CD4-positive, alpha-beta T cell (primary cell): ENCODE measurements at regions not wholly inside any gene's neighbourhood (a gene's known extent, or its start where the extent isn't known, plus 50 kb on each side); places are given as distances from the start of the nearest gene placed in this dataset.

Experiments
- ATAC-seq: fragments of 200-7000 bp; cut with Tn5 transposase; one replicate; pipeline ENCODE4 v1.10.0; 2022; ENCODE audit warnings: mild to moderate bottlenecking; ENCODE audit not compliant: poor library complexity
- CTCF ChIA-PET: fragments of 350-600 bp; sonication (Branson Sonifier 250); formaldehyde crosslinking; loops from one replicate; lab custom pipeline; 2021; ENCODE audit warnings: antibody characterized with exemption, inconsistent platforms; lab: Charles Lee
- POLR2A ChIA-PET: fragments of 350-600 bp; sonication (Branson Sonifier 250); formaldehyde crosslinking; loops from one replicate; lab custom pipeline; 2021; ENCODE audit warnings: antibody characterized with exemption, inconsistent platforms; lab: Charles Lee
- DNase-seq, 14 experiments: peaks; one replicate each; pipeline ENCODE4 v3.0.0-alpha.2; 2013 to 2020; ENCODE audit warnings: mixed read lengths in 2 of 14
- H3K27ac ChIP-seq, 2 donors: one replicate each; pipeline versions ENCODE4 v1.5.1 to v1.7.0; 2013; ENCODE audit warnings: low read length in 2 of 2, low read depth in 1 of 2, mild to moderate bottlenecking in 1 of 2
- H3K27me3 ChIP-seq, 2 experiments: 1 replicate in 1 of 2; 2 replicates in 1 of 2; pipeline versions ENCODE4 v1.6.1 to v1.7.0; 2013; ENCODE audit warnings: low read length in 2 of 2, control low read depth in 1 of 2, mild to moderate bottlenecking in 1 of 2, moderate library complexity in 1 of 2; ENCODE audit not compliant: insufficient read depth in 2 of 2, control insufficient read depth in 1 of 2
- H3K36me3 ChIP-seq: one replicate; pipeline ENCODE4 v1.6.1; 2013; ENCODE audit warnings: low read length, control low read depth; ENCODE audit not compliant: insufficient read depth
- H3K4me1 ChIP-seq: one replicate; pipeline ENCODE4 v1.6.1; 2013; ENCODE audit warnings: low read length, control low read depth; ENCODE audit not compliant: insufficient read depth
- H3K4me3 ChIP-seq: one replicate; pipeline ENCODE4 v1.5.1; 2013; ENCODE audit warnings: mild to moderate bottlenecking, low read length, moderate library complexity
- H3K9me3 ChIP-seq, 2 experiments: 1 replicate in 1 of 2; 2 replicates in 1 of 2; pipeline versions ENCODE4 v1.6.1 to v1.7.0; 2013; ENCODE audit warnings: low read length in 2 of 2, mild to moderate bottlenecking in 2 of 2, control low read depth in 1 of 2, moderate library complexity in 1 of 2; ENCODE audit not compliant: control insufficient read depth in 1 of 2, insufficient read depth in 1 of 2
- H3K27ac Mint-ChIP-seq: one replicate; pipeline ENCODE4 v1.8.0; 2020; ENCODE audit warnings: mixed read lengths
- H3K27me3 Mint-ChIP-seq: one replicate; pipeline ENCODE4 v1.8.0; 2021; ENCODE audit warnings: mixed read lengths
- H3K36me3 Mint-ChIP-seq: one replicate; pipeline ENCODE4 v1.8.0; 2021; ENCODE audit warnings: low read depth, mixed read lengths
- H3K4me1 Mint-ChIP-seq: one replicate; pipeline ENCODE4 v1.8.0; 2021; ENCODE audit warnings: low read depth, mixed read lengths
- H3K4me3 Mint-ChIP-seq: one replicate; pipeline ENCODE4 v1.8.0; 2020; ENCODE audit warnings: mild to moderate bottlenecking, mixed read lengths
- H3K9me3 Mint-ChIP-seq: one replicate; pipeline ENCODE4 v1.8.0; 2020; ENCODE audit warnings: mixed read lengths
- intact Hi-C, 2 experiments: fragments of 100-400 bp; cut with DNase I in 1 of 2; cut with micrococcal nuclease in 1 of 2; formaldehyde crosslinking; loops; one replicate each; pipeline versions ENCODE4 v1.15.1 to v1.9.0; 2023 to 2025; cut with DNase I, micrococcal nuclease
- TF ChIP-seq, protein P1 (sequence below): fragments of 200-600 bp; IDR thresholded peaks from one replicate; pipeline ENCODE4 v1.8.0; 2022; ENCODE audit warnings: antibody characterized with exemption, mild to moderate bottlenecking

DNA sequence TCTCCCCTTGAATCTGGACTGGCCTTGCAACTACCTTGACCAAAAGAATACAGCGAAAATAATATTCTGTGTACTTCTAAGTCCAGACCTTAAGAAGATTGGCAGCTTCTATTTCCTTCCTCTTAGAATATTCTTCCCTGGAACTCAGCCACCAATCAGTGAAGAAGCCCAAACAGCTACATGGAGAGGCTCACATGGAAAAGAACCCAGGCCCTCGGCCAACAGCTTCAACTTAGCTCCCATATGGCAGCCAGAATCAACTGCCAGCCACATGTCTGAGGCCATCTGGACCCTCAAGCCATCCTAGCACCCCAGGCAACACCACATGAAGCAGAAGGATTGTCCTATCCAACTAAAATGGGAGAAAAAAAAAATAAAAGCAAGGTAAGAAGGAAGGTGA is 178.8 kb downstream of the IBTK start:
- CTCF ChIA-PET = no interaction called here
- Mint-ChIP-seq H3K27ac (no peak overlapping the region), H3K27me3 (no peaks in the 10 kb centered on the region)

GRCh38 chr6:82066991-82067411 is 180.5 kb downstream of the IBTK start:
- ATAC-seq (no peak), DNase-seq (peak in 2 of 14 experiments; percentile 6 to 9)
- no peak overlapping the region for H3K4me3 Mint-ChIP-seq
- no peaks in the 10 kb centered on the region for H3K36me3 Mint-ChIP-seq
- H3K4me1 ChIP-seq = no peaks in the 10 kb centered on the region
- intact Hi-C loops = no loop called here
- TF ChIP-seq, protein P1, sequence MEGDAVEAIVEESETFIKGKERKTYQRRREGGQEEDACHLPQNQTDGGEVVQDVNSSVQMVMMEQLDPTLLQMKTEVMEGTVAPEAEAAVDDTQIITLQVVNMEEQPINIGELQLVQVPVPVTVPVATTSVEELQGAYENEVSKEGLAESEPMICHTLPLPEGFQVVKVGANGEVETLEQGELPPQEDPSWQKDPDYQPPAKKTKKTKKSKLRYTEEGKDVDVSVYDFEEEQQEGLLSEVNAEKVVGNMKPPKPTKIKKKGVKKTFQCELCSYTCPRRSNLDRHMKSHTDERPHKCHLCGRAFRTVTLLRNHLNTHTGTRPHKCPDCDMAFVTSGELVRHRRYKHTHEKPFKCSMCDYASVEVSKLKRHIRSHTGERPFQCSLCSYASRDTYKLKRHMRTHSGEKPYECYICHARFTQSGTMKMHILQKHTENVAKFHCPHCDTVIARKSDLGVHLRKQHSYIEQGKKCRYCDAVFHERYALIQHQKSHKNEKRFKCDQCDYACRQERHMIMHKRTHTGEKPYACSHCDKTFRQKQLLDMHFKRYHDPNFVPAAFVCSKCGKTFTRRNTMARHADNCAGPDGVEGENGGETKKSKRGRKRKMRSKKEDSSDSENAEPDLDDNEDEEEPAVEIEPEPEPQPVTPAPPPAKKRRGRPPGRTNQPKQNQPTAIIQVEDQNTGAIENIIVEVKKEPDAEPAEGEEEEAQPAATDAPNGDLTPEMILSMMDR = no peak
- ChIA-PET POLR2A (no interaction called here), CTCF (no interaction called here)
- no peaks in the 10 kb centered on the region for H3K9me3 Mint-ChIP-seq
- H3K27me3 ChIP-seq = no peaks in the 10 kb centered on the region
- no peak overlapping the region for H3K27ac Mint-ChIP-seq
- H3K4me1 Mint-ChIP-seq = no peaks in the 10 kb centered on the region
- H3K4me3 ChIP-seq = no peak overlapping the region
- no peaks in the 10 kb centered on the region for H3K36me3 ChIP-seq
- no peaks in the 10 kb centered on the region for H3K9me3 ChIP-seq
- peaks cover 5% of the 10 kb centered on the region for H3K27me3 Mint-ChIP-seq
- no peak overlapping the region for H3K27ac ChIP-seq

More for the DNA sequence above, 178.8 kb downstream of the IBTK start:
- no peaks in the 10 kb centered on the region for H3K4me1 Mint-ChIP-seq
- Histone ChIP-seq H3K9me3 (no peaks in the 10 kb centered on the region), H3K27me3 (no peaks in the 10 kb centered on the region), H3K36me3 (no peaks in the 10 kb centered on the region), H3K4me1 (no peaks in the 10 kb centered on the region), H3K4me3 (no peak overlapping the region), H3K27ac (no peak overlapping the region)
- ATAC-seq (no peak), DNase-seq (no peak)
- TF ChIP-seq, protein P1 = no peak
- H3K9me3 Mint-ChIP-seq = no peaks in the 10 kb centered on the region
- no peaks in the 10 kb centered on the region for H3K36me3 Mint-ChIP-seq
- no peak overlapping the region for H3K4me3 Mint-ChIP-seq
- POLR2A ChIA-PET = interaction anchor here (0.6 kb wide), 1 partner anchor 18 kb away, joined by 4 read pairs; no protein-coding TSS in a partner anchor
- intact Hi-C loops = no loop called here

DNA sequence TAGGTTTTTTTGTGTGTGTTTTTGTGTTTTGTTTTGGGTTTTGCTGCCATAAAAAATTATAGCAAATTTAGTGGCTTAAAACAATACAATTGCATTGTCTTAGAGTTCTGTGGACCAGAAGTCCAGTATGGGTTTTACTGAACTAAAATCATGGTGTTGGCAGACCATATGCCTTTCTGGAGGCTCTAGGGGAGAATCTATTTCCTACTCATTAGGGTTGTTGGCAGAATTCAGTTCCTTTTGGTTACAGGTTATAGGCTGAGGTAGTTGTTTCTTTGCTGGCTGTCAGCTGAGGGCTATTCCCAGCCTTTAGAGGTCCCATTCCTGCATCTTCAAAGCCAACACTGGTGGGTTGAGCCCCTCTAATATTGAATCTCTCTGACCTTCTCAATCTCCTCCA is 181.3 kb downstream of the IBTK start:
- POLR2A ChIA-PET = no interaction called here

More for the DNA sequence above, 181.3 kb downstream of the IBTK start:
- H3K9me3 Mint-ChIP-seq = no peaks in the 10 kb centered on the region
- peaks cover 5% of the 10 kb centered on the region for H3K27me3 Mint-ChIP-seq
- H3K9me3 ChIP-seq = no peaks in the 10 kb centered on the region
- H3K27ac ChIP-seq = no peak overlapping the region
- CTCF ChIA-PET = no interaction called here
- DNase-seq (no peak), ATAC-seq (no peak)
- no peaks in the 10 kb centered on the region for H3K4me1 ChIP-seq
- intact Hi-C loops = no loop called here
- H3K4me3 ChIP-seq = no peak overlapping the region
- H3K36me3 Mint-ChIP-seq = no peaks in the 10 kb centered on the region
- H3K4me1 Mint-ChIP-seq = no peaks in the 10 kb centered on the region
- no peak overlapping the region for H3K27ac Mint-ChIP-seq
- TF ChIP-seq, protein P1 = no peak
- no peaks in the 10 kb centered on the region for H3K36me3 ChIP-seq
- H3K4me3 Mint-ChIP-seq = no peak overlapping the region
- H3K27me3 ChIP-seq = no peaks in the 10 kb centered on the region
